ENCODE measurements at regions not wholly inside any gene's neighbourhood (a gene's known extent, or its start where the extent isn't known, plus 50 kb on each side); places are given as distances from the start of the nearest gene placed in this dataset.

DNA sequence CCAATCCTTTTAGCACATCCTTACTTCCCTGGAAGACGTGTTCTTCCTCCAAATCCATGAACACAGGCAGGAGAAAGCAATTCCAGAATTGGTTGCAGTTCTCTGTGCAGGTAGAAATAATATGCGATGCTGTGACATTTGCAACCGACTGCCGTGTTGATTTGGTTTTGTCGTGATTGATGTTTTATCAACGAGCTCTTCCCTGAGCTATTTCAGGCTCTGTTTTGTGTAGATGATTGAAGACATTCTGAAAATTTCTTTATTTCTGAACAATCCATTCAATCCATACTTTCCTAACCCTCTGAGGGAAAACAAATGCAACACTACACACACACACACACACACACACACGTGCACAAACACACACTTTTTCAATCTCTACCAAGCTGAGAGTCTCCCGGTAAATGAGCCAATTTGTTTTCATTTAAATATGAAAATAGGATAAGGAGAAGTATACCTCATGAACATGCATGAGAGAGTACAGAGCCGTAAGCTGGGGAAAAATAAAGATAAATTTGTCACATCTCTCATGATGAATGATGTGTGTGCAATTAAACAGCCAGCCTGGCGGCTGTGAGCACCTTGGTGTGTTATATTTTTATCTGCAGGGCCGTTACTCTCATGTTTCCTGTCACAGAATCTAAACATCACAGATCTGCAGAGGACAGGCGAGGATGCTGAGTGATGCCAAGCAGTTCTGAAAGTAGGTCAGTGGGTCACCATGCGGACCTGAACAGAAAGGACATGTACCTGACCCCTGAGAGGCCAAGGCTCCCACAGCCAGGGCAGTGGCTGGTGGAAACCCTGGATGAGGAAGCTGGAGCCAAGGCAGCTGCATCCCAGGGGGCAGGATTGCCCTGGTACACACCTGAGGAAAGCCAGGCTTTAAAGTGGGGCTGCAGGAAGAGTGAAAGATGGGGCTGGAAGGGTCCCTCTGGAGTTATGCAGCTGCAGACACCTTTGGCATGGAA lies 64.8 kb downstream of the PDCL3 start:
- no peak for DNase-seq

- no peak for DNase-seq
Observed at GRCh38 chr2:100628506-100628905, 65.7 kb downstream of the PDCL3 start.

DNA sequence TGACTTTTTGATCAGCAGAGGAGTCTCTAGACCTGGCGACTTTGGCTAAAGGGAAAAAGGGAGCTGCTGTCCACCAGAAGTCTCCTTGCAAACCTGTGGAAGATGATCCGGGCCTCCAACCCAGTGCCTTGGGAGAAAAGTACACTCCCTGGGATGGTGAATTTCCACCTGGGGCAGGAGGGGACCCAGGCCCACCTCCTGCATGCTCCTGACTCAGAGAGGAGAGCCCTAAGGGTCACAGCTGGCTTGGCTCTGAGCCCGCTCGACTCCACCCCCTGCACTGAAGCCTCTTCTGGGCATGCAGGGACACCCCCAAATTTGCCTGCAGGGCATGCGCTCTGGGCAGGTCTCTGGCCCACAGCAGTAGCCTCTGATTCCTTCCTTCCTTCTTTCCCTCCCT lies 66.5 kb downstream of the PDCL3 start:
- no peak for DNase-seq

- peak; percentile 50 for DNase-seq
Observed at GRCh38 chr2:100630473-100630977, 67.7 kb downstream of the PDCL3 start.

DNA sequence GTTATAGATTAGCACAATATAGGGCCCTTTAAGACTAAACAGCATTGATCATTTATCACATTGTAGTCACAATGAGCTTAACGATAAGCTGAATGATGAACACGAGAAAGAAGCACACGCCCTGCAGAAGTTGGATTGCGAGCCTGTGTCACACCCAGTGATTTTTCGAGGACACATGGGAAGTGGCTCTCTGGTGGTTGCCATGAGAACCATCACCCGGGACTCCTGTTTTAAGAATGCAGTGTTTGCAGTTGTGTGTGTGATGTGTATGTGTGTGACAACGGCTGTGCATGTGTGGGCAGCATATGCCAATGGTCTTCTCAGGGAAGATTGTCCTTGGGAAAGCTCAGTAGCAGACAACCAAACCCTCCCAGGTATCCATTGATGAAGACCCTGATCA lies 69.2 kb downstream of the PDCL3 start:
- DNase-seq: no peak

DNA sequence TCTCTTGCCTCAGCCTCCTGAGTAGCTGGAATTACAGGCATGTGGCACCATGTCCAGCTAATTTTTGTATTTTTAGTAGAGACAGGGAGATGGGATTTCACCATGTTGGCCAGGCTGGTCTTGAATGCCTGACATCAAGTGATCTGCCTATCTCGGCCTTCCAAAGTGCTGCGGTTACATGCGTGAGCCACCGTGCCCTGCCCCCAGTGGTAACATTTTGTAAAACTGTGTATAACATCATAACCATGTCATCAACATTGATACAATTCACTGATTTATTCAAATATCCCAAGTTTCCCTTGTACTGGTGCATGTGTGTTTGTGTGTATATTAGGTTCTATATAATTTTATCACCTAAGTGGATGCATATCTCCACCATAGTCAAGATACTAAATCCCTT lies 70.0 kb downstream of the PDCL3 start:
- no peak for DNase-seq

GRCh38 chr2:100639588-100640390 lies 77.0 kb downstream of the PDCL3 start:
- DNase-seq: no peak

- DNase-seq: no peak
Observed at GRCh38 chr2:100640431-100641124, 77.8 kb downstream of the PDCL3 start.

DNA sequence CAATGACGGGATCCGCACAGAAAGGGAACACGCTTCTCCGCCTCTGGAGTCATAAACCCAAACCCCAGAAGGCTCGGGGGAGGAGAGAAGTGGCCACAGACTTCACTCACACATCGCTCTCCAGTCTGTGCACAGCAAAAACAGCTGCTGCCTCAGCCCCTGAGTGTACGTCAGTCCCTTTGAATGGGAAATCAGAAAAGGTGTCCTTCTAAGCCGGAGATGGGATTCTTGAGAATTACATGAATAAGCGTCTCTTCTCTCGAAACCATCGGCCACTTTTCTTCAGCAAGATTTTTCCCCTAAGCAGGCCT lies 78.3 kb downstream of the PDCL3 start:
- DNase-seq: no peak

GRCh38 chr2:100642425-100642824 lies 79.6 kb downstream of the PDCL3 start:
- no peak for DNase-seq

- no peak for DNase-seq
Observed at GRCh38 chr2:100643467-100643866, 80.7 kb downstream of the PDCL3 start.

DNA sequence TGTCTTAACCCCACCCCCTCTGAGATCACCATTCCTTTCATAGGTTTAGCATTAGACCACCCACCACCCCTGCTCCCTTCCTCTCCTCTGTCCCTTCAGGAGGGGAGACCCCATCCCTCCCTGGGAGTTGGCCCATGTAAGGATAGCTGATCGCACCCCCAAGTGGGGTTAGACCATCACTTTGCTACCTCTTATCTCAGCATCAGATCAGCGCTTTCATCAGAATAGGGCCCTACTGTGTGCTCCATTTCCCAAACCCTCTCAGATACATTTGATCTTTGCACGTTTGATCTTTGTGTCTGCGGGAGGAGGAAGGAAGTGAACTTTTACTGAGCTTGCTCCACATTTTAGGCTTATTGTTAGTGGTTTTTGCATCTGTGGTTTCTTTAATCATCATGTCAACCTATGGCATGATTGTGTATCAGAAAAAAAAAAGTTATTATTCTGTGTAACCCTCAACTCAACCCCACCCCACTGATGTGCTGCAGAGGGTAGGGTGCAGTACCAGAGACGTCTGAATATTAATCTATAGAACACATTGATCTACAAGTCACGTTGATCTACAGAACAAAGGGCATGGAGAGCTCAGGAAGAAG lies 81.2 kb downstream of the PDCL3 start:
- DNase-seq: no peak

GRCh38 chr2:100645695-100646429 lies 83.1 kb downstream of the PDCL3 start:
- DNase-seq: no peak

- DNase-seq: no peak
Observed at GRCh38 chr2:100647709-100648108, 84.9 kb downstream of the PDCL3 start.

DNA sequence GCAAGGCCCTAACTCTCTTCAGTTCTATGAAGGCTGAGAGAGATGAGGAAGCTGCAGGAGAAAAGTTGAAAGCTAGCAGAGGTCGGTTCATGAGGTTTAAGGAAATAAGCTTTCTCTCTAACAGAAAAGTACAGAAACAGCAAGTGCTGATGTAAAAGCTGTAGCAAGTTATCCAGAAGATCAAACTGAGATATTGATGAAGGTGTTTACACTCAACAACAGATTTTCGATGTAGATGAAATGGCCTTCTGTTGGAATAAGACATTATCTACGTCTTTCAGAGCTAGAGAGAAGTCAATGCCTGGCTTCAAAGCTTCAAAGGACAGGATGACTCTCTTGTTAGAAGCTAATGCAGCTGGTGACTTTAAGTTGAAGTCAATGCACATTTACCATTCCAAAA lies 87.4 kb downstream of the PDCL3 start:
- DNase-seq: no peak

DNA sequence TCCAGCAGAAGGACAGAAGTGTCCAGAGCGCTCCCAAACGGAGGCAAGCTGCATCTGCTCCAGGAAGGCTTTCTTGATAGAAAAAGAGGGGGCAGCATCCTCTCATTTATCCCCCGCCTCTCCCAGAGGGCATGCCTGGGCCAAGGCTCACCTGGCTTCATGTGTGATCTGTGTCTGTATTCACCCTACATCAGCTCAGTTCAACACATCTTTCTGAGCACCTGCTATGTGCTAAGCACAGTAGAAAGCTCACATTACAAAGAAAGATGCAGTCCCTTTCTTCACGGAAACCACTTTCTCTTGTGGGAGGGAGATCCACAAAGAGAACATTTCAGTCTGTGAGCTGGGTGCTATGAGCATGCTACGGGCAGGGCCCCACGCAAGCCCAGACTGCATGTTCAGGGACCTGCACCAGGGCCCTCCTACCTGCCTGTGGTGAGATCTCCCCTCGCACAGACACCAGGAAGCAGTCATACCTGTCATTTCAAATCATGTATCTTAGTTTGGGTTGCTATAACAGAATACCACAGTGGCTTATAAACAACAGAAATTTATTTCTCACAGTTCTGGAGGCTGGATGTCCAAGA lies 90.7 kb downstream of the PDCL3 start:
- no peak for DNase-seq

GRCh38 chr2:100654611-100655010 lies 91.8 kb downstream of the PDCL3 start:
- DNase-seq: no peak

GRCh38 chr2:100655446-100655845 lies 92.7 kb downstream of the PDCL3 start:
- DNase-seq: no peak

DNA sequence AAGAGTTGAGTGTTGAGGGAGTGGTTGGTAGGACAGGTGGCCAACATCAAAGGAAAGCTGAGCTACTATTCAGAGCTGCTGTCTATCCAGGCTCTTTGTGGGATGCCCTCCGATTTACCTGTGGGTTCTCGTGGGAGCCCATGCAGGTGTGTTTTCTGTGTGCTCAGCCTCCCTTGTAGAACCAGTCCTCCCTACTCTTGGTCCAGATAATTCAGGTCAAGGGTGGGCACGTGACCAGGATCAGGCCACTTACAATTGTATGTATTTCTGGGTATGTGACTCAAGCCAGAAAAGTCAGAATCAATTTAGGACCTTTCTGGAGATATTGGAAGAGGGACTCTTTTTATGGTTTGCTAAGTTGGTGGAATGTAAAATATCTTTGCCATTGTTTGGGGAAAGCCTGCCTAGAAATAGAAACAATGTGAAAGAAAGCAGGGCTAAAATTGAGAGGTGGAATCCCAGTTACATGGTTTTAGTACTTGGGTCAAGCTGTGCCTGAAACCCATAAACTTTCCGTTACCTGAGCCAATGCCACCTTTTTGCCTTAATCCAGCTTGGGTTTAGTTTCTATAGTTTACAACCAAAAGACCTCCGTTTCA lies 93.2 kb downstream of the PDCL3 start:
- no peak for DNase-seq

GRCh38 chr2:100658017-100658416 lies 95.2 kb downstream of the PDCL3 start:
- no peak for DNase-seq

GRCh38 chr2:100660851-100661584 lies 98.2 kb downstream of the PDCL3 start:
- no peak for DNase-seq
